Fibroblast of skin of left quadriceps (primary cell): ENCODE measurements at regions not wholly inside any gene's neighbourhood (a gene's known extent, or its start where the extent isn't known, plus 50 kb on each side); places are given as distances from the start of the nearest gene placed in this dataset.
A peak's percentile ranks its signal among the peaks of the same experiment; 100 is the strongest.

ENCODE experiments used
- DNase-seq, 2 experiments: peaks; one replicate each; pipeline ENCODE4 v3.0.0-alpha.2; 2013; ENCODE audit warnings: low read depth in 2 of 2

- DNase-seq: no peak
Observed at GRCh38 chr5:148708854-148709253, 54.5 kb upstream of the HTR4 start.

DNA sequence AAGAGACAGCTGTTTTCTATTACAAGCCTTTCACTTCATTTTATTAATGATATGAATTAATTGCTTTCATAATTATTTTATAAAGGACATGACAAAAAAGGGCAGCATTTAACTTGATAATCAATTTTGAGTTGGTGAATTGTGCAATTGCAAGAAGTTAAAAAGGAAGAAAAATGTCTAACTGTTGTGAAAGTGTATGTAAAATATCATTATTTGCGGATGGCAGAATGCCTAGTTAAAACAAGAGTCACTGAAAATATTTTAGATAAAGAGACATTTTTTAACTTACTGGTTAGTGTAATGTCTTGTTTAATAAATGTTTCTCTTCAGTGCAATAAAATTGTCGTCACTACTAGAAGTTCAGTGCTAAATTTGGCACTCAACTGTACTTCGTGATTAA lies 57.6 kb upstream of the HTR4 start:
- DNase-seq: no peak

DNA sequence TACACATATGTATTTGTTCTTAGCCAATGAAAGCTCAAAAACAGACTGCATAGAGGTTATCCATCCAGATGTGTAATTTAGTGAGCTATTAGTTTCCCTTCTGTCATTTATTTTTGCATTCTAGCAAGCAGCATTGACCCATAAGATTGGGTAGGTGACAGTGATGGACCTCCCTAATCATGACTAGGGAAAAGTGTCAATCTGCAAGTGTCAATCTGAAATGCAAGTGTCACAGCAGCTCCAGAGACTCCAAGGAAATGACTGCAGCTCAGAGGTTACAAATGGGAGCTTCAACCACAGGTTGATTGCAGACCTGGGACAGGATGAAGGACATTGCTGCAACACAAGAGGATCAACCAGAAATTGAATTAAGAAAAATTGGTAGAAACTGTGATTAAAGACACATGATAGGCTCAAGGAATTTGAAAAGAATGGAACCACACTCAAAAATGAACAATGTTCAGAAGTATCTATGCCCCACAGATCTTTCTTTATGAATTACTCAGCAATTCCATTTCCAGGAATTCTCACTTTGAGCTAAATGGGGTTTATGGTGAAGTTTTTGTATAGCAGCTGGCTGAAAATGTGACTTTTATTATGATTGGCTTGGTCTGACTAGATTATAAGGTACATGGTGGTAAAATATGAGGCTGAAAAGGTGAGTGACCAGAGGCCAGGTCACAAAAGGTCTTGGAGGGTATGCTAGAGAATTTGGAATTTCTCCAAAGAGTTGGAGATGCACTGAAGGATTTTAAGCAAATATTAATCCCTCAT lies 59.6 kb upstream of the HTR4 start:
- no peak for DNase-seq

GRCh38 chr5:148716716-148717115 lies 62.4 kb upstream of the HTR4 start:
- no peak for DNase-seq

DNA sequence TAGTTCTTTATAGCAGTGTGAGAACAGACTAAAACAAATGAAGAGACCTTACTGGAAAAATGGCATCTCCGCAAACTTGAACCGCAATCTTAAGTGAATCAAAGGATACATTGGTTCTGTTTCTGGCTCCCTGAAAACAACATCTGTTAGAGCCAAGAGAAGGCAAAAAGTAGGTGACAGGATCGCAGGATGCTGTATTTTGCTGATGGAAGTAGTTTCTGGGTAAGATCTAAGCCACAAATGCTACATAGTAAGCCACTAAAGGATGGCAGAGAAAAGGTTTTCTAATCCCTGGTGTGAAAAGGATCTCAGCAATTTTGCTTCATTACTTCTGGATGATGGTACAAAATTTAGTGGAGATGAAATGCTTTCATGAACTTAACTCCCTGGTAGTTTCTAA lies 63.3 kb upstream of the HTR4 start:
- no peak for DNase-seq

- DNase-seq: no peak
Observed at GRCh38 chr5:148719605-148720004, 65.3 kb upstream of the HTR4 start.

GRCh38 chr5:148720257-148720656 lies 65.9 kb upstream of the HTR4 start:
- DNase-seq: no peak

DNA sequence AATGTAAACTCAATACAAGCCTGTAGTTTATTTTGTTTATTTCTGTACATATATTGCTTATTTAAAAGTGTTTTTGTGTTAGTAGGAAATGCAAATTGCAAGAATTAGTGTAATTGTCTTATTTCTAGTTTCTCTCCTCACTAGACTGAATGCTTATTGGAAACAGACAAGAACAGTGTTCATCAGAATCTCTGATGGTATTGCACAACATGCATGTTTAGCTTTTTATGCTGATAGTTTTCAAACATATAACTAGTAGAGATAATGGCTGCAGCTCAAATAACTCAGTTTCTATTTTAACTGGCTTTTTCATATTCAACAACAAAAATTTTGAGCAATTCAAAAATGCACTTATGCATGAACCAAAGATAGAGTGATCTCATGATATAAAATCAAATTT lies 68.8 kb upstream of the HTR4 start:
- no peak for DNase-seq

- no peak for DNase-seq
Observed at GRCh38 chr5:148725675-148726074, 71.3 kb upstream of the HTR4 start.

- no peak for DNase-seq
Observed at GRCh38 chr5:148729182-148729581, 74.9 kb upstream of the HTR4 start.

DNA sequence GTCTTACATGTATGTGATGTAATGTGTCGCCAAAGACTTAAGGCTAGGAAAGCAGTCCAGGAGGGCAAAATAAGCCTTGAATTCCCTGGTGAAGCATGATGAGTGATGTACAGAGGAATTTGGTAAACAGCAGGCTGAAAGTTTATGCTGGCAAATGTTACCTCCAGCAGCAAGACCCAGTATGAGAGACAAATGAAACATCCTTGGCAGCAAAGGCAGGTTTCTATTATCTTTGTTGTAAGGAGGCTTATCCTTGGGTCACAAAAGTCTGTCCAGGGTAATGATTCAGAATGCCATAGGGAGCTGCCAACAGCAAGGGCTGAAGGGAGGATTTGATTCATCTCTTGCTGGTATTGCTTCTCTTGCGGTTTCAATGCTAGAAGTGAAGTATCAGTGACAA lies 75.9 kb upstream of the HTR4 start:
- DNase-seq: peak; percentile 8

GRCh38 chr5:148730942-148731898 lies 76.9 kb upstream of the HTR4 start:
- DNase-seq: peak; percentile 57 to 63

- no peak for DNase-seq
Observed at GRCh38 chr5:148732692-148733091, 78.4 kb upstream of the HTR4 start.

GRCh38 chr5:148733601-148734438 lies 79.5 kb upstream of the HTR4 start:
- DNase-seq: peak; percentile 49 to 57

- no peak for DNase-seq
Observed at GRCh38 chr5:148734518-148734917, 80.2 kb upstream of the HTR4 start.

GRCh38 chr5:148735301-148735835 lies 81.0 kb upstream of the HTR4 start:
- DNase-seq: no peak

GRCh38 chr5:148739023-148739422 lies 84.7 kb upstream of the HTR4 start:
- no peak for DNase-seq

GRCh38 chr5:148739524-148739923 lies 85.2 kb upstream of the HTR4 start:
- DNase-seq: no peak

- no peak for DNase-seq
Observed at GRCh38 chr5:148740079-148740858, 85.9 kb upstream of the HTR4 start.

GRCh38 chr5:148740966-148741742 lies 85.3 kb upstream of the ADRB2 start:
- DNase-seq: peak; percentile 51 to 57
